IMR-90 (cell line): ENCODE measurements at regions not wholly inside any gene's neighbourhood (a gene's known extent, or its start where the extent isn't known, plus 50 kb on each side); places are given as distances from the start of the nearest gene placed in this dataset.

Source experiments
- ATAC-seq: fragments of 200-7000 bp; cut with Tn5 transposase; 2 replicates; pipeline ENCODE4 v1.9.1; 2020; ENCODE audit warnings: low read depth, mild to moderate bottlenecking, moderate library complexity
- BruUV-seq: library from RNA; stranded (reverse); fragments of 400-500 nt; replicated peaks from 2 replicates; lab custom pipeline; 2021; lab: Mats Ljungman, UMichigan
- CTCF ChIA-PET: fragments of 300-600 bp; formaldehyde crosslinking; extraction: SDS; loops from one replicate; lab custom pipeline; 2021; ENCODE audit warnings: antibody characterized with exemption; lab: Yijun Ruan, JAX
- POLR2A ChIA-PET: fragments of 300-600 bp; sonication (Branson Sonifier 250); formaldehyde crosslinking; loops from one replicate; lab custom pipeline; 2022; ENCODE audit warnings: antibody characterized with exemption; ENCODE audit not compliant: unreplicated experiment; lab: Charles Lee
- DNase-seq: peaks from one replicate; pipeline ENCODE4 v3.0.0; 2013
- H2AFZ ChIP-seq: replicated peaks from 2 replicates; pipeline ENCODE3; 2013; ENCODE audit warnings: low read length, mild to moderate bottlenecking; ENCODE audit not compliant: poor library complexity
- H2AK5ac ChIP-seq: 2 replicates; pipeline ENCODE4 v1.6.1; 2013; ENCODE audit warnings: low read depth, low read length, inconsistent platforms
- H2AK9ac ChIP-seq: replicated peaks from 2 replicates; pipeline ENCODE3; 2013; ENCODE audit warnings: mild to moderate bottlenecking, low read depth, low read length, moderate library complexity; ENCODE audit not compliant: poor library complexity
- H2BK120ac ChIP-seq: 2 replicates; pipeline ENCODE4 v1.6.1; 2013; ENCODE audit warnings: low read depth, low read length, inconsistent platforms
- H2BK15ac ChIP-seq: 3 replicates; pipeline ENCODE4 v1.6.1; 2013; ENCODE audit warnings: low read depth, low read length, inconsistent platforms
- H2BK20ac ChIP-seq: 2 replicates; pipeline ENCODE4 v1.6.1; 2013; ENCODE audit warnings: low read depth, mild to moderate bottlenecking, inconsistent platforms, low read length, moderate library complexity
- H2BK5ac ChIP-seq: 2 replicates; pipeline ENCODE4 v1.6.1; 2013; ENCODE audit warnings: mild to moderate bottlenecking, low read depth, low read length, inconsistent platforms; ENCODE audit not compliant: poor library complexity, severe bottlenecking
- H3K14ac ChIP-seq: replicated peaks from 2 replicates; pipeline ENCODE4 v1.6.1; 2013; ENCODE audit warnings: low read depth, low read length, inconsistent platforms
- H3K18ac ChIP-seq: 2 replicates; pipeline ENCODE4 v1.6.1; 2013; ENCODE audit warnings: low read depth, low read length, control low read depth
- H3K23ac ChIP-seq: 2 replicates; pipeline ENCODE4 v1.6.1; 2013; ENCODE audit warnings: low read depth, low read length, inconsistent platforms
- H3K27ac ChIP-seq: 2 replicates; pipeline ENCODE4 v1.5.1; 2013; ENCODE audit warnings: mild to moderate bottlenecking, control low read depth, low read length; ENCODE audit not compliant: insufficient read depth
- H3K27me3 ChIP-seq: 2 replicates; pipeline ENCODE4 v1.6.1; 2013; ENCODE audit warnings: low read length; ENCODE audit not compliant: control insufficient read depth, insufficient read depth
- H3K36me3 ChIP-seq: 2 replicates; pipeline ENCODE4 v1.6.1; 2013; ENCODE audit warnings: low read length, mixed read lengths; ENCODE audit not compliant: control insufficient read depth, insufficient read depth
- H3K4ac ChIP-seq: 2 replicates; pipeline ENCODE4 v1.6.1; 2013; ENCODE audit warnings: low read depth, low read length, inconsistent platforms
- H3K4me1 ChIP-seq: 2 replicates; pipeline ENCODE4 v1.6.1; 2013; ENCODE audit warnings: low read length, mixed read lengths; ENCODE audit not compliant: control insufficient read depth, insufficient read depth
- H3K4me2 ChIP-seq: 2 replicates; pipeline ENCODE4 v1.6.1; 2013; ENCODE audit warnings: low read depth, mild to moderate bottlenecking, control low read depth, low read length, moderate library complexity
- H3K4me3 ChIP-seq: 2 replicates; pipeline ENCODE4 v1.5.1; 2013; ENCODE audit warnings: low read depth, mild to moderate bottlenecking, control low read depth, low read length, moderate library complexity; ENCODE audit not compliant: insufficient read depth
- H3K56ac ChIP-seq: 2 replicates; pipeline ENCODE4 v1.6.1; 2013; ENCODE audit warnings: low read length, inconsistent platforms; ENCODE audit not compliant: insufficient read depth; ENCODE audit errors: extremely low read depth
- H3K79me1 ChIP-seq, 2 experiments: 2 replicates each; pipeline ENCODE4 v1.6.1; 2013; ENCODE audit warnings: low read length in 2 of 2, inconsistent platforms in 1 of 2, low read depth in 1 of 2
- H3K9ac ChIP-seq: 2 replicates; pipeline ENCODE4 v1.6.1; 2013; ENCODE audit warnings: low read depth, low read length, control low read depth
- H3K9me1 ChIP-seq: 2 replicates; pipeline ENCODE4 v1.6.1; 2013; ENCODE audit warnings: low read length, inconsistent platforms; ENCODE audit not compliant: insufficient read depth
- H3K9me3 ChIP-seq: 2 replicates; pipeline ENCODE4 v1.6.1; 2013; ENCODE audit warnings: low read length; ENCODE audit not compliant: control insufficient read depth, insufficient read depth
- H4K20me1 ChIP-seq: 2 replicates; pipeline ENCODE4 v1.6.1; 2013; ENCODE audit warnings: low read length, inconsistent platforms; ENCODE audit not compliant: insufficient read depth
- H4K5ac ChIP-seq: 2 replicates; pipeline ENCODE4 v1.6.1; 2013; ENCODE audit warnings: mild to moderate bottlenecking, low read depth, low read length, control low read depth
- H4K8ac ChIP-seq, 2 experiments: 2 replicates each; pipeline ENCODE4 v1.6.1; 2013; ENCODE audit warnings: low read depth in 2 of 2, low read length in 2 of 2, control low read depth in 1 of 2, inconsistent platforms in 1 of 2
- H4K91ac ChIP-seq: 2 replicates; pipeline ENCODE4 v1.6.1; 2013; ENCODE audit warnings: low read depth, low read length, inconsistent platforms; ENCODE audit not compliant: insufficient read depth
- BHLHE40 ChIP-seq: fragments of 150-350 bp; IDR thresholded peaks from 2 replicates; pipeline ENCODE4 v1.6.1; 2016; ENCODE audit warnings: mild to moderate bottlenecking, low read depth, low read length
- CEBPB ChIP-seq: IDR thresholded peaks from 2 replicates; pipeline ENCODE4 v1.6.1; 2012; ENCODE audit warnings: low read depth, low read length, improper control_type of control experiment
- CHD1 ChIP-seq: IDR thresholded peaks from 2 replicates; pipeline ENCODE4 v1.6.1; 2012; ENCODE audit warnings: low read depth, low read length, improper control_type of control experiment
- ELK1 ChIP-seq: fragments of 150-350 bp; IDR thresholded peaks from 2 replicates; pipeline ENCODE4 v1.6.1; 2016; ENCODE audit warnings: low read depth, mild to moderate bottlenecking, low read length, moderate library complexity, borderline replicate concordance
- FOS ChIP-seq: fragments of 150-350 bp; IDR thresholded peaks from 2 replicates; pipeline ENCODE4 v1.6.1; 2016; ENCODE audit warnings: low read depth, low read length
- MAFK ChIP-seq: IDR thresholded peaks from 2 replicates; pipeline ENCODE4 v1.6.1; 2012; ENCODE audit warnings: low read depth, low read length, improper control_type of control experiment
- MAZ ChIP-seq: IDR thresholded peaks from 2 replicates; pipeline ENCODE4 v1.6.1; 2012; ENCODE audit warnings: low read depth, mild to moderate bottlenecking, low read length, improper control_type of control experiment, moderate library complexity, borderline replicate concordance
- MXI1 ChIP-seq: IDR thresholded peaks from 2 replicates; pipeline ENCODE4 v1.6.1; 2012; ENCODE audit warnings: low read depth, mild to moderate bottlenecking, low read length, moderate library complexity, borderline replicate concordance
- NFE2L2 ChIP-seq: fragments of 150-350 bp; IDR thresholded peaks from 2 replicates; pipeline ENCODE4 v1.6.1; 2016; ENCODE audit warnings: low read depth, mild to moderate bottlenecking, low read length
- POLR2A ChIP-seq: IDR thresholded peaks from 2 replicates; pipeline ENCODE4 v1.6.1; 2012; ENCODE audit warnings: mild to moderate bottlenecking, low read depth, low read length
- RAD21 ChIP-seq: IDR thresholded peaks from 2 replicates; pipeline ENCODE4 v1.6.1; 2012; ENCODE audit warnings: low read length, improper control_type of control experiment
- RFX5 ChIP-seq: IDR thresholded peaks from 2 replicates; pipeline ENCODE4 v1.8.0; 2012; ENCODE audit warnings: low read depth, mild to moderate bottlenecking, low read length, moderate library complexity
- SMC3 ChIP-seq: fragments of 150-350 bp; IDR thresholded peaks from 2 replicates; pipeline ENCODE4 v1.6.1; 2016; ENCODE audit warnings: low read depth, mild to moderate bottlenecking, antibody characterized with exemption, low read length, moderate library complexity
- USF2 ChIP-seq: fragments of 150-350 bp; IDR thresholded peaks from 2 replicates; pipeline ENCODE4 v1.6.1; 2017; ENCODE audit warnings: mild to moderate bottlenecking, antibody characterized with exemption, low read length, low read depth
- WGBS, 2 experiments: methylation state at CpG; one replicate each; pipeline versions ENCODE4 v1.1.5 to v1.1.7; 2013; ENCODE audit warnings: missing lambda C conversion rate in 2 of 2; ENCODE audit not compliant: insufficient read length in 1 of 2; ENCODE audit errors: extremely low coverage in 2 of 2; 5-methylcytosine and 5-hydroxymethylcytosine counted together
- dilution Hi-C: fragments of 300-500 bp; cut with HindIII; formaldehyde crosslinking; loops from one replicate; pipeline ENCODE4 v1.14.3; 2018; ENCODE audit warnings: low sequenced_read_pairs; ENCODE audit not compliant: unreplicated experiment
- in situ Hi-C: fragments of 300-500 bp; cut with MboI; formaldehyde crosslinking; loops from 3 replicates; pipeline ENCODE4 v1.14.3; 2019; ENCODE audit warnings: low sequenced_read_pairs, inconsistent platforms, mixed read lengths
- intact Hi-C: fragments of 100-400 bp; cut with micrococcal nuclease; formaldehyde crosslinking; loops from 2 replicates; pipeline ENCODE4 v1.10.0; 2022

GRCh38 chr11:135022454-135022853 is 610.4 kb upstream of the B3GAT1 start:
- Histone ChIP-seq H3K36me3 (no peaks in the 10 kb centered on the region), H3K4me1 (no peaks in the 10 kb centered on the region), H3K4me2 (no peak overlapping the region), H4K8ac (no peak overlapping the region), H2BK20ac (no peak overlapping the region), H2BK15ac (no peak overlapping the region), H2AK5ac (no peak overlapping the region), H4K91ac (no peak overlapping the region), H3K4ac (no peak overlapping the region), H2BK120ac (no peak overlapping the region), H4K5ac (no peak overlapping the region), H3K23ac (no peak overlapping the region), H3K9me1 (no peaks in the 10 kb centered on the region), H3K27ac (no peak overlapping the region), H4K20me1 (no peaks in the 10 kb centered on the region), H3K9ac (no peak overlapping the region), H3K27me3 (no peaks in the 10 kb centered on the region), H3K4me3 (no peak overlapping the region), H2AFZ (no peak overlapping the region), H2AK9ac (no peak overlapping the region), H2BK5ac (no peak overlapping the region), H3K79me1 (no peaks in the 10 kb centered on the region), H3K9me3 (peaks cover 20% of the 10 kb centered on the region), H3K18ac (no peak overlapping the region), H3K14ac (no peak overlapping the region), H3K56ac (no peak overlapping the region)
- TF ChIP-seq FOS (no peak), MAZ (no peak), ELK1 (no peak), MXI1 (no peak), MAFK (no peak), USF2 (no peak), BHLHE40 (no peak), SMC3 (no peak), RAD21 (no peak), POLR2A (no peak), CHD1 (no peak), CEBPB (no peak), RFX5 (no peak), NFE2L2 (no peak)
- WGBS, 2 experiments = no CpG with 5 or more reads among the region's 4 CpGs
- intact Hi-C loops (no loop called here), in situ Hi-C loops (no loop called here), dilution Hi-C loops (no loop called here)
- POLR2A ChIA-PET = no interaction called here
- no peak for ATAC-seq
- CTCF ChIA-PET = no interaction called here
- BruUV-seq = no TSS peak
- no peak for DNase-seq
